K562 (cell line): ENCODE measurements at regions not wholly inside any gene's neighbourhood (a gene's known extent, or its start where the extent isn't known, plus 50 kb on each side); places are given as distances from the start of the nearest gene placed in this dataset.

Experiments
- CBX3 ChIP-seq, 2 experiments: IDR thresholded peaks; 1 replicate in 1 of 2; 2 replicates in 1 of 2; pipeline ENCODE4 v1.6.1; 2012; ENCODE audit warnings: inconsistent platforms in 2 of 2, low read length in 2 of 2, borderline replicate concordance in 1 of 2, control low read depth in 1 of 2
- FOSL1 ChIP-seq: fragments of 200-800 bp; sonication (Bioruptor generic); conservative IDR thresholded peaks from 2 replicates; pipeline ENCODE4 v1.6.1; 2016; ENCODE audit warnings: missing genetic modification characterization, missing compliant biosample characterization
- HCFC1 ChIP-seq: IDR thresholded peaks from 2 replicates; pipeline ENCODE4 v1.6.1; 2012; ENCODE audit warnings: low read depth, low read length, improper control_type of control experiment
- HNRNPUL1 ChIP-seq: fragments of 200-400 bp; formaldehyde crosslinking; IDR thresholded peaks from 2 replicates; pipeline ENCODE4 v1.6.1; 2017; ENCODE audit warnings: low read length
- NCOA2 ChIP-seq, 2 experiments: fragments of 450-650 bp; IDR thresholded peaks; 2 replicates each; pipeline ENCODE4 v1.6.1; 2018; ENCODE audit warnings: mild to moderate bottlenecking in 2 of 2, moderate library complexity in 1 of 2; ENCODE audit not compliant: partially characterized antibody in 2 of 2
- NR2C1 ChIP-seq, 2 experiments: fragments of 450-650 bp; IDR thresholded peaks; 2 replicates each; pipeline ENCODE4 v1.6.1; 2017; ENCODE audit warnings: mild to moderate bottlenecking in 2 of 2, antibody characterized with exemption in 1 of 2, inconsistent platforms in 1 of 2, missing compliant biosample characterization in 1 of 2, missing genetic modification characterization in 1 of 2
- RBM22 ChIP-seq: fragments of 200-400 bp; formaldehyde crosslinking; IDR thresholded peaks from 2 replicates; pipeline ENCODE4 v1.6.1; 2018; ENCODE audit warnings: low read length, low read depth; ENCODE audit not compliant: poor library complexity, severe bottlenecking
- SREBF1 ChIP-seq: fragments of 150-350 bp; IDR thresholded peaks from 2 replicates; pipeline ENCODE4 v1.6.1; 2014; ENCODE audit warnings: antibody characterized with exemption, low read depth, low read length, borderline replicate concordance
- TCF3 ChIP-seq: sonication (generic); formaldehyde crosslinking; IDR thresholded peaks from 2 replicates; pipeline ENCODE4 v1.4.0; 2020; ENCODE audit warnings: mild to moderate bottlenecking, missing genetic modification reagents
- YY1 ChIP-seq, 3 experiments: IDR thresholded peaks; 2 replicates each; pipeline ENCODE4 v1.6.1; 2011; ENCODE audit warnings: low read length in 2 of 3, mild to moderate bottlenecking in 2 of 3, moderate library complexity in 2 of 3, borderline replicate concordance in 1 of 3, control low read depth in 1 of 3, low read depth in 1 of 3; ENCODE audit not compliant: insufficient read depth in 3 of 3, insufficient replicate concordance in 2 of 3, control insufficient read depth in 1 of 3, insufficient read length in 1 of 3; ENCODE audit errors: extremely low read depth in 1 of 3
- ZBTB8A ChIP-seq: fragments of 450-650 bp; IDR thresholded peaks from 2 replicates; pipeline ENCODE4 v1.6.1; 2018; ENCODE audit warnings: mild to moderate bottlenecking, moderate library complexity; ENCODE audit not compliant: partially characterized antibody
- ZNF696 ChIP-seq: fragments of 250-450 bp; sonication (Bioruptor Pico); conservative IDR thresholded peaks from 2 replicates; pipeline ENCODE4 v1.4.0; 2020; ENCODE audit warnings: mild to moderate bottlenecking, moderate library complexity
- TF ChIP-seq, protein P1 (sequence below): fragments of 250-450 bp; sonication (Bioruptor Pico); IDR thresholded peaks from 2 replicates; pipeline ENCODE4 v1.8.0; 2021; ENCODE audit warnings: moderate library complexity, mild to moderate bottlenecking, inconsistent platforms
- TF ChIP-seq, protein P2 (sequence below), 2 experiments: fragments of 450-650 bp in 1 of 2; sonication (generic) in 1 of 2; formaldehyde crosslinking in 1 of 2; IDR thresholded peaks in 1 of 2; conservative IDR thresholded peaks in 1 of 2; 2 replicates each; pipeline versions ENCODE4 v1.6.1 to v1.8.1; 2016 to 2023; ENCODE audit warnings: mild to moderate bottlenecking in 2 of 2, moderate library complexity in 2 of 2, inconsistent platforms in 1 of 2, missing genetic modification reagents in 1 of 2
- TF ChIP-seq, protein P3 (sequence below), 2 experiments: fragments of 150-350 bp in 1 of 2; IDR thresholded peaks; 2 replicates each; pipeline ENCODE4 v1.6.1; 2012 to 2016; ENCODE audit warnings: low read depth in 2 of 2, low read length in 2 of 2, mild to moderate bottlenecking in 1 of 2, moderate library complexity in 1 of 2
- TF ChIP-seq, protein P4 (sequence below): IDR thresholded peaks from 3 replicates; pipeline ENCODE4 v1.6.1; 2011; ENCODE audit warnings: borderline replicate concordance, mild to moderate bottlenecking, moderate library complexity; ENCODE audit not compliant: insufficient read length; ENCODE audit errors: extremely low read depth
- TF ChIP-seq, protein P5 (sequence below): fragments of 250-450 bp; sonication (Bioruptor Pico); IDR thresholded peaks from 2 replicates; pipeline ENCODE4 v1.8.0; 2021; ENCODE audit warnings: moderate library complexity, mild to moderate bottlenecking, inconsistent platforms

DNA sequence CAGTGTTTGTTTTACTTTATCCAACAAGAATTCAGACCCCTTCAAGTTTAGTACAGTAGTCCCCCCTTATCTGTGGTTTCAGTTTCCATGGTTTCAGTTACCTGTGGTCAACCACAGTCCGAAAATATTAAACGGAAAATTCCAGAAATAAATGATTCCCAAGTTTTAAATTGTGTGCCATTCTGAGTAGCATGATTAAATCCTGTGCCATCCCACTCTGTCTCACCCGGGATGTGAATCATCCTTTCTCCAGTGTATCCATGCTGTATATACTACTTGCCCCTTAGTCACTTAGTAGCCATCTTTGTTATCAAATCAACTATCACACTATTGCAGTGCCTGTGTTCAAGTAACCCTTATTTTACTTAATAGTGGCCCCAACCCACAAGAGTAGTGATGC lies 153.8 kb upstream of the RASA1 start (continued):
- TF ChIP-seq, protein P1, sequence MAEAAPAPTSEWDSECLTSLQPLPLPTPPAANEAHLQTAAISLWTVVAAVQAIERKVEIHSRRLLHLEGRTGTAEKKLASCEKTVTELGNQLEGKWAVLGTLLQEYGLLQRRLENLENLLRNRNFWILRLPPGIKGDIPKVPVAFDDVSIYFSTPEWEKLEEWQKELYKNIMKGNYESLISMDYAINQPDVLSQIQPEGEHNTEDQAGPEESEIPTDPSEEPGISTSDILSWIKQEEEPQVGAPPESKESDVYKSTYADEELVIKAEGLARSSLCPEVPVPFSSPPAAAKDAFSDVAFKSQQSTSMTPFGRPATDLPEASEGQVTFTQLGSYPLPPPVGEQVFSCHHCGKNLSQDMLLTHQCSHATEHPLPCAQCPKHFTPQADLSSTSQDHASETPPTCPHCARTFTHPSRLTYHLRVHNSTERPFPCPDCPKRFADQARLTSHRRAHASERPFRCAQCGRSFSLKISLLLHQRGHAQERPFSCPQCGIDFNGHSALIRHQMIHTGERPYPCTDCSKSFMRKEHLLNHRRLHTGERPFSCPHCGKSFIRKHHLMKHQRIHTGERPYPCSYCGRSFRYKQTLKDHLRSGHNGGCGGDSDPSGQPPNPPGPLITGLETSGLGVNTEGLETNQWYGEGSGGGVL (CRISPR knock-in tag) = no peak
- TF ChIP-seq FOSL1 (0 out of 2 replicates have a peak, but pooled peaks have one; percentile 15), ZNF696 (CRISPR knock-in tag) (no peak), RBM22 (no peak), CBX3 (IDR thresholded peaks at IDR 0.05; ENCODE audit: borderline replicate concordance in 1 of 2, low read length in 2 of 2) (no peak), YY1 (IDR thresholded peaks at IDR 0.05; ENCODE audit: borderline replicate concordance in 1 of 3, control insufficient read depth in 1 of 3, extremely low read depth in 1 of 3, insufficient read depth in 3 of 3, insufficient read length in 1 of 3, insufficient replicate concordance in 2 of 3, low read depth in 1 of 3, low read length in 2 of 3) (peak in 1 of 3 experiments; percentile 10), ZBTB8A (no peak), NCOA2 (IDR thresholded peaks at IDR 0.05; ENCODE audit: partially characterized antibody in 2 of 2) (no peak), HNRNPUL1 (no peak), TCF3 (no peak), SREBF1 (no peak), NR2C1 (IDR thresholded peaks at IDR 0.05) (no peak), NR2C1 (tag; IDR thresholded peaks at IDR 0.05) (peak; percentile 7; the same call in 1 of the 2 replicates), HCFC1 (no peak)
- TF ChIP-seq, protein P2, sequence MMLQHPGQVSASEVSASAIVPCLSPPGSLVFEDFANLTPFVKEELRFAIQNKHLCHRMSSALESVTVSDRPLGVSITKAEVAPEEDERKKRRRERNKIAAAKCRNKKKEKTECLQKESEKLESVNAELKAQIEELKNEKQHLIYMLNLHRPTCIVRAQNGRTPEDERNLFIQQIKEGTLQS (IDR thresholded peaks at IDR 0.05) = no peak
- TF ChIP-seq, protein P2 (CRISPR knock-in tag; conservative IDR thresholded peaks at IDR 0.05) = no peak
- TF ChIP-seq, protein P3, sequence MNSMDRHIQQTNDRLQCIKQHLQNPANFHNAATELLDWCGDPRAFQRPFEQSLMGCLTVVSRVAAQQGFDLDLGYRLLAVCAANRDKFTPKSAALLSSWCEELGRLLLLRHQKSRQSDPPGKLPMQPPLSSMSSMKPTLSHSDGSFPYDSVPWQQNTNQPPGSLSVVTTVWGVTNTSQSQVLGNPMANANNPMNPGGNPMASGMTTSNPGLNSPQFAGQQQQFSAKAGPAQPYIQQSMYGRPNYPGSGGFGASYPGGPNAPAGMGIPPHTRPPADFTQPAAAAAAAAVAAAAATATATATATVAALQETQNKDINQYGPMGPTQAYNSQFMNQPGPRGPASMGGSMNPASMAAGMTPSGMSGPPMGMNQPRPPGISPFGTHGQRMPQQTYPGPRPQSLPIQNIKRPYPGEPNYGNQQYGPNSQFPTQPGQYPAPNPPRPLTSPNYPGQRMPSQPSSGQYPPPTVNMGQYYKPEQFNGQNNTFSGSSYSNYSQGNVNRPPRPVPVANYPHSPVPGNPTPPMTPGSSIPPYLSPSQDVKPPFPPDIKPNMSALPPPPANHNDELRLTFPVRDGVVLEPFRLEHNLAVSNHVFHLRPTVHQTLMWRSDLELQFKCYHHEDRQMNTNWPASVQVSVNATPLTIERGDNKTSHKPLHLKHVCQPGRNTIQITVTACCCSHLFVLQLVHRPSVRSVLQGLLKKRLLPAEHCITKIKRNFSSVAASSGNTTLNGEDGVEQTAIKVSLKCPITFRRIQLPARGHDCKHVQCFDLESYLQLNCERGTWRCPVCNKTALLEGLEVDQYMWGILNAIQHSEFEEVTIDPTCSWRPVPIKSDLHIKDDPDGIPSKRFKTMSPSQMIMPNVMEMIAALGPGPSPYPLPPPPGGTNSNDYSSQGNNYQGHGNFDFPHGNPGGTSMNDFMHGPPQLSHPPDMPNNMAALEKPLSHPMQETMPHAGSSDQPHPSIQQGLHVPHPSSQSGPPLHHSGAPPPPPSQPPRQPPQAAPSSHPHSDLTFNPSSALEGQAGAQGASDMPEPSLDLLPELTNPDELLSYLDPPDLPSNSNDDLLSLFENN (IDR thresholded peaks at IDR 0.05; ENCODE audit: low read depth in 2 of 2, low read length in 2 of 2) = no peak
- TF ChIP-seq, protein P4, sequence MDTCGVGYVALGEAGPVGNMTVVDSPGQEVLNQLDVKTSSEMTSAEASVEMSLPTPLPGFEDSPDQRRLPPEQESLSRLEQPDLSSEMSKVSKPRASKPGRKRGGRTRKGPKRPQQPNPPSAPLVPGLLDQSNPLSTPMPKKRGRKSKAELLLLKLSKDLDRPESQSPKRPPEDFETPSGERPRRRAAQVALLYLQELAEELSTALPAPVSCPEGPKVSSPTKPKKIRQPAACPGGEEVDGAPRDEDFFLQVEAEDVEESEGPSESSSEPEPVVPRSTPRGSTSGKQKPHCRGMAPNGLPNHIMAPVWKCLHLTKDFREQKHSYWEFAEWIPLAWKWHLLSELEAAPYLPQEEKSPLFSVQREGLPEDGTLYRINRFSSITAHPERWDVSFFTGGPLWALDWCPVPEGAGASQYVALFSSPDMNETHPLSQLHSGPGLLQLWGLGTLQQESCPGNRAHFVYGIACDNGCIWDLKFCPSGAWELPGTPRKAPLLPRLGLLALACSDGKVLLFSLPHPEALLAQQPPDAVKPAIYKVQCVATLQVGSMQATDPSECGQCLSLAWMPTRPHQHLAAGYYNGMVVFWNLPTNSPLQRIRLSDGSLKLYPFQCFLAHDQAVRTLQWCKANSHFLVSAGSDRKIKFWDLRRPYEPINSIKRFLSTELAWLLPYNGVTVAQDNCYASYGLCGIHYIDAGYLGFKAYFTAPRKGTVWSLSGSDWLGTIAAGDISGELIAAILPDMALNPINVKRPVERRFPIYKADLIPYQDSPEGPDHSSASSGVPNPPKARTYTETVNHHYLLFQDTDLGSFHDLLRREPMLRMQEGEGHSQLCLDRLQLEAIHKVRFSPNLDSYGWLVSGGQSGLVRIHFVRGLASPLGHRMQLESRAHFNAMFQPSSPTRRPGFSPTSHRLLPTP = no peak
- TF ChIP-seq, protein P5, sequence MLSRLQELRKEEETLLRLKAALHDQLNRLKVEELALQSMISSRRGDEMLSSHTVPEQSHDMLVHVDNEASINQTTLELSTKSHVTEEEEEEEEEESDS (CRISPR knock-in tag) = no peak
